PC-9 (cell line): ENCODE measurements at regions not wholly inside any gene's neighbourhood (a gene's known extent, or its start where the extent isn't known, plus 50 kb on each side); places are given as distances from the start of the nearest gene placed in this dataset.

Source experiments
- BruUV-seq: library from RNA; stranded (reverse); fragments of 400-500 nt; replicated peaks from 2 replicates; lab custom pipeline; 2021; lab: Mats Ljungman, UMichigan
- CTCF ChIA-PET: fragments of 300-600 bp; sonication (Branson Sonifier 250); formaldehyde crosslinking; loops from one replicate; lab custom pipeline; 2022; ENCODE audit warnings: antibody characterized with exemption; lab: Charles Lee
- POLR2A ChIA-PET: fragments of 300-600 bp; sonication (Branson Sonifier 250); formaldehyde crosslinking; loops from one replicate; lab custom pipeline; 2022; ENCODE audit warnings: antibody characterized with exemption; ENCODE audit not compliant: unreplicated experiment; lab: Charles Lee
- DNase-seq, 2 experiments: peaks; one replicate each; pipeline versions ENCODE4 v3.0.0 to v3.0.0-alpha.2; 2015 to 2022; ENCODE audit warnings: mixed read lengths in 1 of 2
- H2AFZ ChIP-seq: fragments of 200-600 bp; sonication (generic); 2 replicates; pipeline ENCODE4 v1.8.1; 2017; ENCODE audit warnings: antibody characterized with exemption
- H3F3A ChIP-seq: fragments of 200-600 bp; sonication (generic); 2 replicates; pipeline ENCODE4 v1.8.1; 2017; ENCODE audit warnings: antibody characterized with exemption, mild to moderate bottlenecking, low read depth; ENCODE audit not compliant: insufficient read depth
- H3K27ac ChIP-seq: fragments of 200-600 bp; sonication (generic); 2 replicates; pipeline ENCODE4 v1.6.1; 2016; ENCODE audit warnings: mixed run types
- H3K27me3 ChIP-seq: fragments of 200-600 bp; sonication (generic); 2 replicates; pipeline ENCODE4 v1.6.1; 2016; ENCODE audit warnings: low read depth, mixed run types; ENCODE audit not compliant: insufficient read depth
- H3K36me3 ChIP-seq: fragments of 200-600 bp; sonication (generic); 2 replicates; pipeline ENCODE4 v1.6.1; 2016; ENCODE audit warnings: low read depth, mixed run types
- H3K4me1 ChIP-seq: fragments of 200-600 bp; sonication (generic); replicated peaks from 2 replicates; pipeline ENCODE4 v1.6.1; 2016; ENCODE audit warnings: mixed run types; ENCODE audit not compliant: insufficient read depth
- H3K4me2 ChIP-seq: fragments of 200-600 bp; sonication (generic); 2 replicates; pipeline ENCODE4 v1.6.1; 2017; ENCODE audit warnings: mixed run types
- H3K4me3 ChIP-seq: fragments of 200-600 bp; sonication (generic); 2 replicates; pipeline ENCODE4 v1.6.1; 2016; ENCODE audit warnings: mixed run types
- H3K79me2 ChIP-seq: fragments of 200-600 bp; sonication (generic); 2 replicates; pipeline ENCODE4 v1.6.1; 2017; ENCODE audit warnings: low read depth, mixed run types
- H3K9me2 ChIP-seq: fragments of 200-600 bp; sonication (generic); 2 replicates; pipeline ENCODE4 v1.8.1; 2017; ENCODE audit warnings: mild to moderate bottlenecking; ENCODE audit not compliant: insufficient read depth
- H3K9me3 ChIP-seq: fragments of 200-600 bp; sonication (generic); 2 replicates; pipeline ENCODE4 v1.8.1; 2016; ENCODE audit warnings: low read depth; ENCODE audit not compliant: insufficient read depth
- H4K20me1 ChIP-seq: fragments of 200-600 bp; sonication (generic); 2 replicates; pipeline ENCODE4 v1.8.1; 2017; ENCODE audit not compliant: insufficient read depth
- CTCF ChIP-seq: fragments of 200-600 bp; sonication (generic); conservative IDR thresholded peaks from 2 replicates; pipeline ENCODE4 v1.6.1; 2017; ENCODE audit warnings: mixed run types, antibody characterized with exemption, mild to moderate bottlenecking, moderate library complexity
- EZH2 ChIP-seq: fragments of 200-600 bp; sonication (generic); IDR thresholded peaks from 2 replicates; pipeline ENCODE4 v1.8.0; 2017; ENCODE audit warnings: antibody characterized with exemption, low read depth
- intact Hi-C: fragments of 100-400 bp; cut with micrococcal nuclease; formaldehyde crosslinking; loops from one replicate; pipeline ENCODE4 v1.10.0; 2022; ENCODE audit not compliant: unreplicated experiment

GRCh38 chr4:167943872-167944505, 148.3 kb upstream of the ANXA10 start:
- no peak for TF ChIP-seq CTCF
- no peak for TF ChIP-seq EZH2
- Histone ChIP-seq H3K36me3 (no peaks in the 10 kb centered on the region), H3K27me3 (no peaks in the 10 kb centered on the region), H3K4me3 (no peak overlapping the region), H3K9me3 (no peaks in the 10 kb centered on the region), H3K9me2 (no peaks in the 10 kb centered on the region), H2AFZ (no peak overlapping the region), H3K4me1 (no peaks in the 10 kb centered on the region), H4K20me1 (no peaks in the 10 kb centered on the region), H3K4me2 (no peak overlapping the region), H3K27ac (no peak overlapping the region), H3K79me2 (no peaks in the 10 kb centered on the region), H3F3A (no peaks in the 10 kb centered on the region)
- no peak for DNase-seq
- intact Hi-C loops, result no loop called here
- CTCF ChIA-PET, result no interaction called here
- BruUV-seq, result no TSS peak
- POLR2A ChIA-PET, result no interaction called here

- no peak overlapping the region for H2AFZ ChIP-seq
- H3F3A ChIP-seq, result no peaks in the 10 kb centered on the region
- no TSS peak for BruUV-seq
- TF ChIP-seq EZH2 (no peak), CTCF (no peak)
- intact Hi-C loops, result no loop called here
- H3K9me2 ChIP-seq, result no peaks in the 10 kb centered on the region
- H3K4me1 ChIP-seq, result no peaks in the 10 kb centered on the region
- no peak overlapping the region for H3K27ac ChIP-seq
- POLR2A ChIA-PET, result no interaction called here
- no peak overlapping the region for H3K4me2 ChIP-seq
- DNase-seq, result no peak
- H3K36me3 ChIP-seq, result no peaks in the 10 kb centered on the region
- H3K9me3 ChIP-seq, result no peaks in the 10 kb centered on the region
- CTCF ChIA-PET, result no interaction called here
- H4K20me1 ChIP-seq, result no peaks in the 10 kb centered on the region
- no peak overlapping the region for H3K4me3 ChIP-seq
- no peaks in the 10 kb centered on the region for H3K27me3 ChIP-seq
- no peaks in the 10 kb centered on the region for H3K79me2 ChIP-seq
Observed at GRCh38 chr4:167944721-167945120, 147.6 kb upstream of the ANXA10 start.

GRCh38 chr4:167955006-167955405, 137.3 kb upstream of the ANXA10 start:
- ChIA-PET POLR2A (no interaction called here), CTCF (no interaction called here)
- no peaks in the 10 kb centered on the region for H4K20me1 ChIP-seq
- no peaks in the 10 kb centered on the region for H3K4me1 ChIP-seq
- no peaks in the 10 kb centered on the region for H3K9me2 ChIP-seq
- no TSS peak for BruUV-seq
- H3K79me2 ChIP-seq, result no peaks in the 10 kb centered on the region
- no peak overlapping the region for H2AFZ ChIP-seq
- intact Hi-C loops, result no loop called here
- no peak for DNase-seq
- H3K9me3 ChIP-seq, result no peaks in the 10 kb centered on the region
- no peak overlapping the region for H3K27ac ChIP-seq
- H3K27me3 ChIP-seq, result no peaks in the 10 kb centered on the region
- H3K36me3 ChIP-seq, result no peaks in the 10 kb centered on the region
- no peak for TF ChIP-seq EZH2
- TF ChIP-seq CTCF, result no peak
- no peak overlapping the region for H3K4me3 ChIP-seq
- H3K4me2 ChIP-seq, result no peak overlapping the region
- H3F3A ChIP-seq, result no peaks in the 10 kb centered on the region
